Activated CD8-positive, alpha-beta T cell treated with anti-CD3 and anti-CD28 coated beads, Interleukin-2, amount 10 ng/mL, durations not matched to agents 7 days and 5 days (primary cell): ENCODE measurements at regions not wholly inside any gene's neighbourhood (a gene's known extent, or its start where the extent isn't known, plus 50 kb on each side); places are given as distances from the start of the nearest gene placed in this dataset.

Experiments
- ATAC-seq: fragments of 150-1000 bp; cut with Tn5 transposase; one replicate; pipeline ENCODE4 v1.10.0; 2021; ENCODE audit warnings: moderate library complexity
- CTCF ChIA-PET: fragments of 350-600 bp; sonication (Branson Sonifier 250); formaldehyde crosslinking; loops from one replicate; lab custom pipeline; 2021; ENCODE audit warnings: antibody characterized with exemption; lab: Charles Lee
- POLR2A ChIA-PET: fragments of 350-600 bp; sonication (Branson Sonifier 250); formaldehyde crosslinking; loops from one replicate; lab custom pipeline; 2021; ENCODE audit warnings: antibody characterized with exemption; lab: Charles Lee
- DNase-seq: peaks from one replicate; pipeline ENCODE4 v3.0.0-alpha.2; 2020
- H3K27ac Mint-ChIP-seq: one replicate; pipeline ENCODE4 v1.8.0; 2021; ENCODE audit warnings: mild to moderate bottlenecking, mixed read lengths
- H3K27me3 Mint-ChIP-seq: one replicate; pipeline ENCODE4 v1.8.0; 2021; ENCODE audit warnings: low read depth, mixed read lengths
- H3K36me3 Mint-ChIP-seq: one replicate; pipeline ENCODE4 v1.8.0; 2021; ENCODE audit warnings: low read depth, mixed read lengths
- H3K4me1 Mint-ChIP-seq: one replicate; pipeline ENCODE4 v1.8.0; 2021; ENCODE audit warnings: low read depth, mixed read lengths
- H3K4me3 Mint-ChIP-seq: one replicate; pipeline ENCODE4 v1.8.0; 2021; ENCODE audit warnings: mild to moderate bottlenecking, mixed read lengths
- H3K9me3 Mint-ChIP-seq: one replicate; pipeline ENCODE4 v1.8.0; 2022; ENCODE audit warnings: mixed read lengths; ENCODE audit not compliant: insufficient read depth

DNA sequence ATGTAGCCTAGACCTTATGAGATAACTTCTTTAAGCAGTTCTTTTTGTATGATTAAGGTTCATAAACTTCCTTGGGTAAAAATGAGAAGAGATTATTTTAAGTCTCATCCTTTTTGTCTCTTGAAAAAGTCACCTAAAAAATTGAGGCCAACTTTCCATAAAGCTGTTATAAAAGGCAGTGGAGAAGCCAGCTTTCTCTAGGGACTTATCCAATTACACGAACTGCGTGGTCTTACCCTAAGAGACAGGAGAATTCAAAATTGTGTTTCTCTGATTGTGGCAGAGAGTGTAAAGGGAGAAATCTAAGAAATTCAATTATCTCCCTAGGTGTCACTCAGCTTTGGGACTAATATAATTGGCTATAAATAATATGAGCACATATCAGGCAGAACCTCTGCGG, 262.0 kb downstream of the SHOX2 start:
- Mint-ChIP-seq H3K36me3 (no peaks in the 10 kb centered on the region), H3K4me3 (no peak overlapping the region), H3K4me1 (no peaks in the 10 kb centered on the region), H3K27ac (no peak overlapping the region), H3K27me3 (no peaks in the 10 kb centered on the region), H3K9me3 (no peaks in the 10 kb centered on the region)
- DNase-seq (no peak), ATAC-seq (no peak)
- ChIA-PET POLR2A (no interaction called here), CTCF (no interaction called here)

DNA sequence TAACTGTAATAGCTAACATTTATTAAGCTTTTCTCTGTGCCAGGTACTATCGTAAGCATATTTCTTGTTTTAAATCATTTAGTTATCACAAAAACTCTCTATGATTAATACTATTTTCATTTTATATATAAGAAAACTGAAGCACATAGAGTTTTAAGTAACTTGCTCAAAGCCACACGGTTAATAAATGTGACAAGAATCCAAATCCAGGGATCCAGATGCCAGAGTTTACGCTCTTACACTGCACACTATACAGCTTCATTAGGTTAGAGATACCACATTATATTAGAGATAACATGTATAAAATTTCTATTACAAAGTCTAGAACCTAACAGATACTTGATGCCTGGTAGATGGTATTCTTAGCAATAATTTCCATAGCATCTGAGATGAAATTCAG, 265.2 kb downstream of the SHOX2 start:
- no peak for DNase-seq
- Mint-ChIP-seq H3K9me3 (no peaks in the 10 kb centered on the region), H3K36me3 (no peaks in the 10 kb centered on the region), H3K27me3 (no peaks in the 10 kb centered on the region), H3K4me3 (no peak overlapping the region), H3K4me1 (no peaks in the 10 kb centered on the region), H3K27ac (no peak overlapping the region)
- ChIA-PET POLR2A (no interaction called here), CTCF (no interaction called here)
- ATAC-seq, result no peak

DNA sequence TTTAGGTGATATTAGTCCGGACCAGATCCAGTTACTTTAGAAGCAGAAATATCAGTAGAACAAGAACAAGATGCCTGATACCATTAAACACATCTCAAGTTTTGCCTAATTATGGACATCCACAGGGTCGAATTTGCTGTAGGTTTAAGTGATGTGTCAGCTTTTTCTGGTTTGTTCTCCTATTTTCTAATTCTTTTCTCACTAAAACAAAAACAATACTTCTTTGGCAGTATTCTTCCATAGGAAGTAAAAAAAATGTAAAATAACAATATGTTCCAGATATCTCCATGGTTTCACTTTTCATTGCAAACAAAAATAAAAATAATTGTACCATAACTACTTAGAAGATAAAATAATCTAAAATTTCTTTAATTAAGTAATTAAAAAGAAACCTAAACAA, 265.7 kb downstream of the SHOX2 start:
- Mint-ChIP-seq H3K4me3 (no peak overlapping the region), H3K27me3 (no peaks in the 10 kb centered on the region), H3K9me3 (no peaks in the 10 kb centered on the region), H3K36me3 (no peaks in the 10 kb centered on the region), H3K4me1 (no peaks in the 10 kb centered on the region), H3K27ac (no peak overlapping the region)
- DNase-seq (no peak), ATAC-seq (no peak)
- CTCF ChIA-PET, result no interaction called here
- POLR2A ChIA-PET, result no interaction called here

DNA sequence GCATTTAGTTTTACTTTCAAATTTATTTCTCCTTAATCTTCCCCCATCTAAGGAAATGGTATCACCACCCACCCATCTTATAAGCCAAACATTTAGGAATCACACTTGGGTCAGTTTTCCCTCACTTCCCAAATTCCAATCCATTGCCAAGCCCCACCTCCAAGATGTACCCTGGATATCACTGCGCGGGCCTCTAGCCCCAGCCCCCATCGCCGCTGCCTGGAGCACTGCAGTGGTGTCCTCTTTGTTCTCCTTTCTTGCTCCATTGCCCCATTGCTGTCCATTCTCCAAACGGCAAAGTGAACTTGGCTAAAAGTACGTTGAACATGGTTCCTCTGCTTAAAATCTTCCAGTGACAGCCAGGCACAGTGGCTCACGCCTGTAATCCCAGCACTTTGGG, 267.8 kb downstream of the SHOX2 start:
- CTCF ChIA-PET, result no interaction called here
- no peaks in the 10 kb centered on the region for H3K9me3 Mint-ChIP-seq

DNA sequence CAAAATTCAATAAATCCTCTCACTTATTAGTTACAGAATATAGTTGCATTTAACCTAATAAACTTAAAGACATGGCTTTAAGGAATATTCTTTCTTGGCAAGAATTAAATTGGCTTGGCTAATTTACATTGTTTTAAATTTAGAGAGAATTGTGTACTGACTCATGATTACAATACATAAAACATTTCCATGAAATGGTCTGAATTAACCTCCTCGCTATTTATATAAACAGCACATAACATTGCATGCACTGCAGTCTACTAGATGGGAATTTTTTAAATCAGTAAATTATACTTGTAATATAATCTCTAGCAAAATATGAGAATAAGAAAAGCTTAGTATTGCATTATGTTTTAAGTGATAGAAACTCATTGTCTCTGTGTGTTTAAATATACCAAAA, 268.9 kb downstream of the SHOX2 start:
- no peak overlapping the region for H3K4me3 Mint-ChIP-seq
- no peaks in the 10 kb centered on the region for H3K4me1 Mint-ChIP-seq
- POLR2A ChIA-PET, result no interaction called here
- CTCF ChIA-PET, result no interaction called here
- H3K36me3 Mint-ChIP-seq, result no peaks in the 10 kb centered on the region
- no peak overlapping the region for H3K27ac Mint-ChIP-seq
- H3K27me3 Mint-ChIP-seq, result no peaks in the 10 kb centered on the region
- H3K9me3 Mint-ChIP-seq, result no peaks in the 10 kb centered on the region
- ATAC-seq (no peak), DNase-seq (no peak)

More for the DNA sequence above, 267.8 kb downstream of the SHOX2 start:
- H3K4me1 Mint-ChIP-seq, result no peaks in the 10 kb centered on the region
- DNase-seq, result no peak
- H3K36me3 Mint-ChIP-seq, result no peaks in the 10 kb centered on the region
- ATAC-seq, result no peak
- POLR2A ChIA-PET, result no interaction called here
- H3K4me3 Mint-ChIP-seq, result no peak overlapping the region
- no peaks in the 10 kb centered on the region for H3K27me3 Mint-ChIP-seq
- H3K27ac Mint-ChIP-seq, result no peak overlapping the region

DNA sequence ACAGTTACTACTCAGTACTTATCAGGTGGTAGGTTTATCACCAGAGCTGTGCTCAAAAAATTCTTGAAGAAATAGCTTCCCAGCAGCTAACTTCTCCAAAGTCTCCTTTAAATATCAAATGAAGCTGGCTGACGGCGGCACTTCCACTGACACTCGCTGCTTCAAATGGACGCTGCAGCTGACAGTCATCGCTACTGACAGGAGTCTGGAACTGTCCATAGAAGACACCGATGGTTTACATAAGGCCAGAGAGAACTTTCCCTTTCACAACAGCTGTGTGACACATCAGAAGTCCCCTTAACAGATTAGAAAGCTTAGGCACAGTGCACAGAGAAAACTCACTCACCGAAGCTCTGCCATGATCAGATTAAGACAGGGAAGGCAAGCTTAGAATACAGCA, 270.2 kb downstream of the SHOX2 start:
- CTCF ChIA-PET, result no interaction called here
- no peaks in the 10 kb centered on the region for H3K4me1 Mint-ChIP-seq

DNA sequence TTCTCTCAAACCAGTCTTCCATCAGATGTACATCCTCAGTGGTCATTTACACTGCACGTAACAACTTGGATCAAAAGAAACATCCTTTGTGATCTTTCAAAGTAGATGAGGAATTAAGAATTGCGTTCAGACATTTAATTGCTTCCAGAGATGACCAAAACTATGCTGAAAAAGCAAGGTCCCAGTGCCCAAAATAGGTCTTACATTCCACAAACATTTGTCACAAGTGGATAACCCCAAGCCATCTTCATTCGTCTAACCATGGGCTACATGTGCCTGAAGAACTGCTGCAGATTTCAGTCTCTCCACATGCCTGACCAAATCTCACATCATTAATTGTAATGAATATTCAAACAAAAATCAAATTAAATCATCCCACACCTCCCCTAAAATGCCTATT, 273.6 kb downstream of the SHOX2 start:
- DNase-seq (no peak), ATAC-seq (no peak)
- Mint-ChIP-seq H3K27ac (no peak overlapping the region), H3K36me3 (no peaks in the 10 kb centered on the region), H3K4me1 (no peaks in the 10 kb centered on the region), H3K4me3 (no peak overlapping the region), H3K9me3 (peaks cover 4% of the 10 kb centered on the region), H3K27me3 (no peaks in the 10 kb centered on the region)
- CTCF ChIA-PET, result no interaction called here
- POLR2A ChIA-PET, result no interaction called here

More for the DNA sequence above, 270.2 kb downstream of the SHOX2 start:
- POLR2A ChIA-PET, result no interaction called here
- Mint-ChIP-seq H3K27me3 (no peaks in the 10 kb centered on the region), H3K4me3 (no peak overlapping the region), H3K36me3 (no peaks in the 10 kb centered on the region), H3K9me3 (no peaks in the 10 kb centered on the region), H3K27ac (no peak overlapping the region)
- ATAC-seq (no peak), DNase-seq (no peak)

DNA sequence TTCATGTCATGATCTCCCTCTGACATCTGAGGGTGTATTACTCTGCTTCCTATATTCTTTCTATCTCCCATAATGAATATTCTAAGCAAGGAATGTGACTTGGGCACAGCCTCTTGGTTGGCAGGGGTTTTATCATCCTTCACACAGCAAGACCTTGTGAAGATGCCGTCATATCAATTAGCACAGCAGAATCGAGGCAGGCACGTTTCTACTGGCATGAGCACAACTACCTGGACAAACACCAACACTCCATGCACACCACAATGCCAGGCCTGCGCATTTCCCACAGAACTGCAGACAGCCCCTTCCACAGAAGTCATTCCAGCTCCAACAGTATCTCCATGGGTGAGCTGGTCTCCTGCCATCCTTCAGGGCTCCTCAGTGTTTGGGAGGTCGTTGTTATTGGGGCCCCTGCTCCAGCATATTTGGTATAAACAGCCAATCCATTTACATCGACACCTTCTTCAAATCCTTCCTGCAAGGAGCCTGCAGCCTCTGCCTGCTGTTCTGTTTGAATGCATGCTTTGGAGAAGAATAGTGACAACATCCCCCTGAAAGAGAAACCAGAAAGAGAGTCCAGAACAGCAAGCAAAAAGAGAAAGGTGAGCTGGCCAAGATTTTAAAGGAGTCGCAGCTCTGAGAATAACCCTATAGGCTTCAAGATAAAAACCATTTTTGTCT, 275.5 kb downstream of the SHOX2 start:
- ChIA-PET POLR2A (no interaction called here), CTCF (no interaction called here)
- DNase-seq (no peak), ATAC-seq (no peak)
- Mint-ChIP-seq H3K4me3 (no peak overlapping the region), H3K27me3 (no peaks in the 10 kb centered on the region), H3K27ac (no peak overlapping the region), H3K9me3 (peaks cover 4% of the 10 kb centered on the region), H3K36me3 (no peaks in the 10 kb centered on the region), H3K4me1 (no peaks in the 10 kb centered on the region)

DNA sequence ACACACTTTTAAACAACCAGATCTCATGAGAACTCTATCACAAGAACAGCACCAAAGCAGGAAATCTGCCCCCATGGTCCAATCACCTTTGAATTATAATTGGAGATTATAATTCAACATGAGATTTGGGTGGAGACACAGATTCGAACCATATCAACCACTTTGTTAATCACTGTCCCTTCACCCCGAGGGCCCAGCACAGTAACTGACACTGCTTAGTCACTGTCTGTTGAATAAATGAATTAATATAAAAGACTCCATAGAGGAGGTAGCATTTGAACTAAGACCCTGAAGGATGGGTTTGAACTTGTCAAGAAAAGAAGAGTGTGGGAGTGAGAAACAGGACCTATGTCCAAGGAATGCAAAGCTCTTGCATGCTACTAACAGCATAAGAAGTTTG, 276.4 kb downstream of the SHOX2 start:
- H3K4me3 Mint-ChIP-seq, result no peak overlapping the region
- no peaks in the 10 kb centered on the region for H3K36me3 Mint-ChIP-seq
- ChIA-PET POLR2A (no interaction called here), CTCF (no interaction called here)
- no peak for ATAC-seq
- H3K27me3 Mint-ChIP-seq, result no peaks in the 10 kb centered on the region
- H3K9me3 Mint-ChIP-seq, result peaks cover 4% of the 10 kb centered on the region
- DNase-seq, result no peak
- H3K4me1 Mint-ChIP-seq, result no peaks in the 10 kb centered on the region
- no peak overlapping the region for H3K27ac Mint-ChIP-seq

DNA sequence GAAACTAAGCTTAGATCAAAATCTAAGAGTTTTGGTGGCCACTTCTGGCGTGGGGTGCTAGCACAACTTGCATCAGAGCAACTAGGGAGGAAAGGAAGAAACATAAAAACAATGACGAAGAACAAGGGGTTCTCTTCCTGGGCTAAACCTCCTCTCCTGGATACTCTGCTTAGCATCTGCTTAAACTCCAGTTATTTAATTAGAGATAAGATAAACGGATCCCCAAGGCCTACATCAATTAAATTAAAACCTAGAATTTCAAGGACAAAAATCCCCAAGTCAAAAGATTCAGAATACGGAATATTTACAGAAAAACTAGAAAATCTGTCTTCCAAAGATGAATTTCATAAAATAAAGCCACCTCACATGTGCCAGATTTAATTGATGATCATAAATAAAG, 281.9 kb downstream of the SHOX2 start:
- H3K9me3 Mint-ChIP-seq, result peaks cover 4% of the 10 kb centered on the region
- H3K27ac Mint-ChIP-seq, result no peak overlapping the region

DNA sequence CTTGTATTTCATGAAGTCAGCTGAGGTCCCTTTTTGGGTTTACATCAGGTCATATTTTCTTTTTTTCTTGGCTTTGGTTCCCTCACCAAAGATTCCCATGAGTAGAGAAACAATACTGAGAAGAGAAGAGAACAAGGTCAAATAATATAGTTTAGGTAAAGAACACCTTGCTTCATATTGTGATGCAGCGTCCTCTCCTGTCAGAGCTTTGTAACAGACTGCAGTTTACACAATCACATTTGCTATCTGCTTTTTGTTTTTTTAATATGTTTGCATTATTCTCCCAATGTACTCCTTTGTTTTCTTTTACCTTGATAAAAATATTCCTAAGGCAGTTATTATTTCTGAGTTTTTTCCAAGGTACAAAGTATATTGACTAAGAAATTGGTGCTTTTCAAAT, 283.2 kb downstream of the SHOX2 start:
- H3K4me3 Mint-ChIP-seq, result no peak overlapping the region
- CTCF ChIA-PET, result no interaction called here
- H3K27ac Mint-ChIP-seq, result no peak overlapping the region
- H3K4me1 Mint-ChIP-seq, result no peaks in the 10 kb centered on the region
- no peaks in the 10 kb centered on the region for H3K9me3 Mint-ChIP-seq
- POLR2A ChIA-PET, result no interaction called here
- H3K36me3 Mint-ChIP-seq, result no peaks in the 10 kb centered on the region
- no peaks in the 10 kb centered on the region for H3K27me3 Mint-ChIP-seq
- ATAC-seq, result no peak
- no peak for DNase-seq

More for the DNA sequence above, 281.9 kb downstream of the SHOX2 start:
- DNase-seq (no peak), ATAC-seq (no peak)
- no peaks in the 10 kb centered on the region for H3K36me3 Mint-ChIP-seq
- H3K4me1 Mint-ChIP-seq, result no peaks in the 10 kb centered on the region
- POLR2A ChIA-PET, result no interaction called here
- CTCF ChIA-PET, result no interaction called here
- no peaks in the 10 kb centered on the region for H3K27me3 Mint-ChIP-seq
- H3K4me3 Mint-ChIP-seq, result no peak overlapping the region

DNA sequence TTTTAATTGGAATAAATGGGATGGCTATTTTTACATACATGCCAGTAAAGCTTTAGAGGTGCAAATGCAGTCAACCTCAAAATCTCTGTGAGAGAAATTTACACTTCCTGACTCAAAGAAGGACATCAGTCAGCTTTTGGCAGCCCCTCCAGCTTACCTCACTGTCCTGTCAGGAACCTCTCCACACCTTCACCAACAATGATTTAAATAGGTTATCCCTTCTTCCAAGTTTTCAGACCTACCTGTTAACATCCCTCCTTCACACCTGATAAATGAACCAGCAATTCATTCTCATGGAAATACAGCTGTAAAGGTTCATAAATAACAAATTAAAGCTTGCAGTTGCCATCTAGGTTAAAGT, 286.1 kb downstream of the SHOX2 start:
- ATAC-seq (no peak), DNase-seq (no peak)
- POLR2A ChIA-PET, result no interaction called here
- Mint-ChIP-seq H3K4me1 (no peaks in the 10 kb centered on the region), H3K27me3 (no peaks in the 10 kb centered on the region), H3K4me3 (no peak overlapping the region), H3K9me3 (no peaks in the 10 kb centered on the region), H3K27ac (no peak overlapping the region), H3K36me3 (no peaks in the 10 kb centered on the region)
- CTCF ChIA-PET, result interaction anchor here (1.1 kb wide), 1 partner anchor 44 kb away, joined by 4 read pairs; no protein-coding TSS in a partner anchor
